IMR-90 (cell line): ENCODE measurements at regions not wholly inside any gene's neighbourhood (a gene's known extent, or its start where the extent isn't known, plus 50 kb on each side); places are given as distances from the start of the nearest gene placed in this dataset.

Source experiments
- ATAC-seq: fragments of 200-7000 bp; cut with Tn5 transposase; 2 replicates; pipeline ENCODE4 v1.9.1; 2020; ENCODE audit warnings: low read depth, mild to moderate bottlenecking, moderate library complexity
- BruUV-seq: library from RNA; stranded (reverse); fragments of 400-500 nt; replicated peaks from 2 replicates; lab custom pipeline; 2021; lab: Mats Ljungman, UMichigan
- CTCF ChIA-PET: fragments of 300-600 bp; formaldehyde crosslinking; extraction: SDS; loops from one replicate; lab custom pipeline; 2021; ENCODE audit warnings: antibody characterized with exemption; lab: Yijun Ruan, JAX
- POLR2A ChIA-PET: fragments of 300-600 bp; sonication (Branson Sonifier 250); formaldehyde crosslinking; loops from one replicate; lab custom pipeline; 2022; ENCODE audit warnings: antibody characterized with exemption; ENCODE audit not compliant: unreplicated experiment; lab: Charles Lee
- DNase-seq: peaks from one replicate; pipeline ENCODE4 v3.0.0; 2013
- H2AFZ ChIP-seq: replicated peaks from 2 replicates; pipeline ENCODE3; 2013; ENCODE audit warnings: low read length, mild to moderate bottlenecking; ENCODE audit not compliant: poor library complexity
- H2AK5ac ChIP-seq: 2 replicates; pipeline ENCODE4 v1.6.1; 2013; ENCODE audit warnings: low read depth, low read length, inconsistent platforms
- H2AK9ac ChIP-seq: replicated peaks from 2 replicates; pipeline ENCODE3; 2013; ENCODE audit warnings: mild to moderate bottlenecking, low read depth, low read length, moderate library complexity; ENCODE audit not compliant: poor library complexity
- H2BK120ac ChIP-seq: 2 replicates; pipeline ENCODE4 v1.6.1; 2013; ENCODE audit warnings: low read depth, low read length, inconsistent platforms
- H2BK15ac ChIP-seq: 3 replicates; pipeline ENCODE4 v1.6.1; 2013; ENCODE audit warnings: low read depth, low read length, inconsistent platforms
- H2BK20ac ChIP-seq: 2 replicates; pipeline ENCODE4 v1.6.1; 2013; ENCODE audit warnings: low read depth, mild to moderate bottlenecking, inconsistent platforms, low read length, moderate library complexity
- H2BK5ac ChIP-seq: 2 replicates; pipeline ENCODE4 v1.6.1; 2013; ENCODE audit warnings: mild to moderate bottlenecking, low read depth, low read length, inconsistent platforms; ENCODE audit not compliant: poor library complexity, severe bottlenecking
- H3K14ac ChIP-seq: replicated peaks from 2 replicates; pipeline ENCODE4 v1.6.1; 2013; ENCODE audit warnings: low read depth, low read length, inconsistent platforms
- H3K18ac ChIP-seq: 2 replicates; pipeline ENCODE4 v1.6.1; 2013; ENCODE audit warnings: low read depth, low read length, control low read depth
- H3K23ac ChIP-seq: 2 replicates; pipeline ENCODE4 v1.6.1; 2013; ENCODE audit warnings: low read depth, low read length, inconsistent platforms
- H3K27ac ChIP-seq: 2 replicates; pipeline ENCODE4 v1.5.1; 2013; ENCODE audit warnings: mild to moderate bottlenecking, control low read depth, low read length; ENCODE audit not compliant: insufficient read depth
- H3K27me3 ChIP-seq: 2 replicates; pipeline ENCODE4 v1.6.1; 2013; ENCODE audit warnings: low read length; ENCODE audit not compliant: control insufficient read depth, insufficient read depth
- H3K36me3 ChIP-seq: 2 replicates; pipeline ENCODE4 v1.6.1; 2013; ENCODE audit warnings: low read length, mixed read lengths; ENCODE audit not compliant: control insufficient read depth, insufficient read depth
- H3K4ac ChIP-seq: 2 replicates; pipeline ENCODE4 v1.6.1; 2013; ENCODE audit warnings: low read depth, low read length, inconsistent platforms
- H3K4me1 ChIP-seq: 2 replicates; pipeline ENCODE4 v1.6.1; 2013; ENCODE audit warnings: low read length, mixed read lengths; ENCODE audit not compliant: control insufficient read depth, insufficient read depth
- H3K4me2 ChIP-seq: 2 replicates; pipeline ENCODE4 v1.6.1; 2013; ENCODE audit warnings: low read depth, mild to moderate bottlenecking, control low read depth, low read length, moderate library complexity
- H3K4me3 ChIP-seq: 2 replicates; pipeline ENCODE4 v1.5.1; 2013; ENCODE audit warnings: low read depth, mild to moderate bottlenecking, control low read depth, low read length, moderate library complexity; ENCODE audit not compliant: insufficient read depth
- H3K56ac ChIP-seq: 2 replicates; pipeline ENCODE4 v1.6.1; 2013; ENCODE audit warnings: low read length, inconsistent platforms; ENCODE audit not compliant: insufficient read depth; ENCODE audit errors: extremely low read depth
- H3K79me1 ChIP-seq, 2 experiments: 2 replicates each; pipeline ENCODE4 v1.6.1; 2013; ENCODE audit warnings: low read length in 2 of 2, inconsistent platforms in 1 of 2, low read depth in 1 of 2
- H3K9ac ChIP-seq: 2 replicates; pipeline ENCODE4 v1.6.1; 2013; ENCODE audit warnings: low read depth, low read length, control low read depth
- H3K9me1 ChIP-seq: 2 replicates; pipeline ENCODE4 v1.6.1; 2013; ENCODE audit warnings: low read length, inconsistent platforms; ENCODE audit not compliant: insufficient read depth
- H3K9me3 ChIP-seq: 2 replicates; pipeline ENCODE4 v1.6.1; 2013; ENCODE audit warnings: low read length; ENCODE audit not compliant: control insufficient read depth, insufficient read depth
- H4K20me1 ChIP-seq: 2 replicates; pipeline ENCODE4 v1.6.1; 2013; ENCODE audit warnings: low read length, inconsistent platforms; ENCODE audit not compliant: insufficient read depth
- H4K5ac ChIP-seq: 2 replicates; pipeline ENCODE4 v1.6.1; 2013; ENCODE audit warnings: mild to moderate bottlenecking, low read depth, low read length, control low read depth
- H4K8ac ChIP-seq, 2 experiments: 2 replicates each; pipeline ENCODE4 v1.6.1; 2013; ENCODE audit warnings: low read depth in 2 of 2, low read length in 2 of 2, control low read depth in 1 of 2, inconsistent platforms in 1 of 2
- H4K91ac ChIP-seq: 2 replicates; pipeline ENCODE4 v1.6.1; 2013; ENCODE audit warnings: low read depth, low read length, inconsistent platforms; ENCODE audit not compliant: insufficient read depth
- BHLHE40 ChIP-seq: fragments of 150-350 bp; IDR thresholded peaks from 2 replicates; pipeline ENCODE4 v1.6.1; 2016; ENCODE audit warnings: mild to moderate bottlenecking, low read depth, low read length
- CHD1 ChIP-seq: IDR thresholded peaks from 2 replicates; pipeline ENCODE4 v1.6.1; 2012; ENCODE audit warnings: low read depth, low read length, improper control_type of control experiment
- ELK1 ChIP-seq: fragments of 150-350 bp; IDR thresholded peaks from 2 replicates; pipeline ENCODE4 v1.6.1; 2016; ENCODE audit warnings: low read depth, mild to moderate bottlenecking, low read length, moderate library complexity, borderline replicate concordance
- FOS ChIP-seq: fragments of 150-350 bp; IDR thresholded peaks from 2 replicates; pipeline ENCODE4 v1.6.1; 2016; ENCODE audit warnings: low read depth, low read length
- MAFK ChIP-seq: IDR thresholded peaks from 2 replicates; pipeline ENCODE4 v1.6.1; 2012; ENCODE audit warnings: low read depth, low read length, improper control_type of control experiment
- MAZ ChIP-seq: IDR thresholded peaks from 2 replicates; pipeline ENCODE4 v1.6.1; 2012; ENCODE audit warnings: low read depth, mild to moderate bottlenecking, low read length, improper control_type of control experiment, moderate library complexity, borderline replicate concordance
- MXI1 ChIP-seq: IDR thresholded peaks from 2 replicates; pipeline ENCODE4 v1.6.1; 2012; ENCODE audit warnings: low read depth, mild to moderate bottlenecking, low read length, moderate library complexity, borderline replicate concordance
- NFE2L2 ChIP-seq: fragments of 150-350 bp; IDR thresholded peaks from 2 replicates; pipeline ENCODE4 v1.6.1; 2016; ENCODE audit warnings: low read depth, mild to moderate bottlenecking, low read length
- POLR2A ChIP-seq: IDR thresholded peaks from 2 replicates; pipeline ENCODE4 v1.6.1; 2012; ENCODE audit warnings: mild to moderate bottlenecking, low read depth, low read length
- RAD21 ChIP-seq: IDR thresholded peaks from 2 replicates; pipeline ENCODE4 v1.6.1; 2012; ENCODE audit warnings: low read length, improper control_type of control experiment
- RCOR1 ChIP-seq: IDR thresholded peaks from 2 replicates; pipeline ENCODE4 v1.6.1; 2012; ENCODE audit warnings: mild to moderate bottlenecking, low read length, improper control_type of control experiment; ENCODE audit not compliant: insufficient replicate concordance
- RFX5 ChIP-seq: IDR thresholded peaks from 2 replicates; pipeline ENCODE4 v1.8.0; 2012; ENCODE audit warnings: low read depth, mild to moderate bottlenecking, low read length, moderate library complexity
- USF2 ChIP-seq: fragments of 150-350 bp; IDR thresholded peaks from 2 replicates; pipeline ENCODE4 v1.6.1; 2017; ENCODE audit warnings: mild to moderate bottlenecking, antibody characterized with exemption, low read length, low read depth
- WGBS, 2 experiments: methylation state at CpG; one replicate each; pipeline versions ENCODE4 v1.1.5 to v1.1.7; 2013; ENCODE audit warnings: missing lambda C conversion rate in 2 of 2; ENCODE audit not compliant: insufficient read length in 1 of 2; ENCODE audit errors: extremely low coverage in 2 of 2; 5-methylcytosine and 5-hydroxymethylcytosine counted together
- dilution Hi-C: fragments of 300-500 bp; cut with HindIII; formaldehyde crosslinking; loops from one replicate; pipeline ENCODE4 v1.14.3; 2018; ENCODE audit warnings: low sequenced_read_pairs; ENCODE audit not compliant: unreplicated experiment
- in situ Hi-C: fragments of 300-500 bp; cut with MboI; formaldehyde crosslinking; loops from 3 replicates; pipeline ENCODE4 v1.14.3; 2019; ENCODE audit warnings: low sequenced_read_pairs, inconsistent platforms, mixed read lengths
- intact Hi-C: fragments of 100-400 bp; cut with micrococcal nuclease; formaldehyde crosslinking; loops from 2 replicates; pipeline ENCODE4 v1.10.0; 2022

GRCh38 chr2:196356332-196356731 lies 185.0 kb upstream of the STK17B start:
- ATAC-seq: no peak
- WGBS, 2 experiments: no CpG with 5 or more reads among the region's 4 CpGs
- dilution Hi-C loops: no loop called here

More at GRCh38 chr2:196356332-196356731, 185.0 kb upstream of the STK17B start:
- TF ChIP-seq RAD21 (no peak), MXI1 (no peak), CHD1 (no peak), POLR2A (no peak), ELK1 (no peak), MAFK (no peak), FOS (no peak), RFX5 (no peak), USF2 (no peak), NFE2L2 (no peak), MAZ (no peak), BHLHE40 (no peak), RCOR1 (no peak)
- no peaks in the 10 kb centered on the region for H3K27me3 ChIP-seq
- peaks cover 5% of the 10 kb centered on the region for H3K9me3 ChIP-seq
- H3K36me3 ChIP-seq: no peaks in the 10 kb centered on the region
- H3K23ac ChIP-seq: no peak overlapping the region
- no peak overlapping the region for H2AK9ac ChIP-seq
- no peaks in the 10 kb centered on the region for H3K79me1 ChIP-seq
- H2BK120ac ChIP-seq: no peak overlapping the region
- no peak overlapping the region for H2BK15ac ChIP-seq
- H3K56ac ChIP-seq: no peak overlapping the region
- intact Hi-C loops: no loop called here
- H3K9me1 ChIP-seq: no peaks in the 10 kb centered on the region
- no peaks in the 10 kb centered on the region for H3K4me1 ChIP-seq
- no peak overlapping the region for H4K91ac ChIP-seq
- H3K18ac ChIP-seq: no peak overlapping the region
- no peak overlapping the region for H3K27ac ChIP-seq
- H2BK5ac ChIP-seq: no peak overlapping the region
- no peak overlapping the region for H2AFZ ChIP-seq
- H3K14ac ChIP-seq: no peak overlapping the region
- no peaks in the 10 kb centered on the region for H4K20me1 ChIP-seq
- H2BK20ac ChIP-seq: no peak overlapping the region
- H4K5ac ChIP-seq: no peak overlapping the region
- BruUV-seq: no TSS peak
- no peak overlapping the region for H3K4me3 ChIP-seq
- H4K8ac ChIP-seq: no peak overlapping the region
- in situ Hi-C loops: no loop called here
- H2AK5ac ChIP-seq: no peak overlapping the region
- H3K9ac ChIP-seq: no peak overlapping the region
- no peak overlapping the region for H3K4ac ChIP-seq
- DNase-seq: no peak
- CTCF ChIA-PET: no interaction called here
- no peak overlapping the region for H3K4me2 ChIP-seq
- POLR2A ChIA-PET: no interaction called here
